ENCODE measurements at regions not wholly inside any gene's neighbourhood (a gene's known extent, or its start where the extent isn't known, plus 50 kb on each side); places are given as distances from the start of the nearest gene placed in this dataset.

GRCh38 chr4:27242217-27242616, 381.6 kb downstream of the STIM2 start:
- Histone ChIP-seq H3K27ac (no peak overlapping the region), H3K36me3 (no peaks in the 10 kb centered on the region), H3K4me1 (no peaks in the 10 kb centered on the region), H3K4me3 (no peak overlapping the region), H3K27me3 (no peaks in the 10 kb centered on the region), H3K9me3 (no peaks in the 10 kb centered on the region)
- DNase-seq (ENCODE audit: low spot score in 2 of 2), result no peak
- TF ChIP-seq CTCF (IDR thresholded peaks at IDR 0.05), result no peak
- TF ChIP-seq POLR2A (IDR thresholded peaks at IDR 0.05), result no peak
- no peak for TF ChIP-seq EP300 (IDR thresholded peaks at IDR 0.05)

DNA sequence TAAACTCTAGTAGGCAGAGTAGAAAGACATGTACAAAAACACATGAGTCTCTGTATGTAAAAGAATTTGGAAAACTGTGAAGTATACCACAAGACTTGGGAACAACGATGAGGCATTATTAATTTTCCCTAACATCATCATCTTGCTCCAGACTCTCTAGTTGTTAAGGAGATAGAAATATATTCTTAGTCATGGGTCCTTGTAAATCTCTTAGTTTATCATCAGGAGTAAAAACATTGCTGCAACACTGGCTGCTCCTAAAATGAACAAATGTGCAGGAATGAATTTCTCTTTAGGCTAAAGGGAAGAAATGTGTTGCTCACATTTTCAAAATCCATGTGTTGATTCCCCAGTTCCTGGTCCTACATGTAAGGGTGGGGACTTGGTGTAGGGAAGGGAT, 384.6 kb downstream of the STIM2 start:
- H3K36me3 ChIP-seq, result no peaks in the 10 kb centered on the region
- DNase-seq (ENCODE audit: low spot score in 2 of 2), result no peak
- TF ChIP-seq EP300 (IDR thresholded peaks at IDR 0.05) (no peak), POLR2A (IDR thresholded peaks at IDR 0.05) (no peak), CTCF (IDR thresholded peaks at IDR 0.05) (no peak)
- 75 to 77% methylated on average over 1 of the region's 1 CpG for WGBS, 2 donors
- no peaks in the 10 kb centered on the region for H3K9me3 ChIP-seq
- H3K27ac ChIP-seq, result no peak overlapping the region
- H3K4me1 ChIP-seq, result no peaks in the 10 kb centered on the region
- no peak overlapping the region for H3K4me3 ChIP-seq
- H3K27me3 ChIP-seq, result no peaks in the 10 kb centered on the region

GRCh38 chr4:27248829-27249228, 388.2 kb downstream of the STIM2 start:
- H3K27me3 ChIP-seq, result no peaks in the 10 kb centered on the region
- TF ChIP-seq EP300 (IDR thresholded peaks at IDR 0.05) (no peak), CTCF (IDR thresholded peaks at IDR 0.05) (no peak), POLR2A (IDR thresholded peaks at IDR 0.05) (no peak)
- H3K4me1 ChIP-seq, result peaks cover 0 to 6% (median 0%) of the 10 kb centered on the region in 4 donors
- no peaks in the 10 kb centered on the region for H3K36me3 ChIP-seq
- H3K27ac ChIP-seq, result no peak overlapping the region
- no peak overlapping the region for H3K4me3 ChIP-seq
- DNase-seq (ENCODE audit: low spot score in 2 of 2), result no peak
- H3K9me3 ChIP-seq, result no peaks in the 10 kb centered on the region
- WGBS, 2 donors, result 52 to 56% methylated on average over 2 of the region's 2 CpGs

GRCh38 chr4:27251771-27252170, 391.1 kb downstream of the STIM2 start:
- 12 to 16% methylated on average over 2 of the region's 2 CpGs for WGBS, 2 donors
- H3K9me3 ChIP-seq, result no peaks in the 10 kb centered on the region
- no peaks in the 10 kb centered on the region for H3K36me3 ChIP-seq
- H3K4me3 ChIP-seq, result no peak overlapping the region
- H3K27me3 ChIP-seq, result no peaks in the 10 kb centered on the region
- DNase-seq (ENCODE audit: low spot score in 2 of 2), result no peak
- no peak overlapping the region for H3K27ac ChIP-seq
- H3K4me1 ChIP-seq, result peaks cover 0 to 6% (median 0%) of the 10 kb centered on the region in 4 donors
- no peak for TF ChIP-seq POLR2A (IDR thresholded peaks at IDR 0.05)
- no peak for TF ChIP-seq EP300 (IDR thresholded peaks at IDR 0.05)
- TF ChIP-seq CTCF (IDR thresholded peaks at IDR 0.05), result no peak

GRCh38 chr4:27267339-27267969, 406.8 kb downstream of the STIM2 start:
- Histone ChIP-seq H3K36me3 (no peaks in the 10 kb centered on the region), H3K27me3 (no peaks in the 10 kb centered on the region), H3K4me3 (no peak overlapping the region), H3K9me3 (no peaks in the 10 kb centered on the region), H3K27ac (no peak overlapping the region), H3K4me1 (peaks cover 0 to 8% (median 0%) of the 10 kb centered on the region in 4 donors)
- WGBS, 2 donors, result 31 to 38% methylated on average over 7 of the region's 7 CpGs
- no peak for DNase-seq (ENCODE audit: low spot score in 2 of 2)
- TF ChIP-seq POLR2A (IDR thresholded peaks at IDR 0.05), result no peak
- TF ChIP-seq EP300 (IDR thresholded peaks at IDR 0.05), result no peak

GRCh38 chr4:27267970-27268355, 407.3 kb downstream of the STIM2 start:
- Histone ChIP-seq H3K9me3 (no peaks in the 10 kb centered on the region), H3K4me3 (no peak overlapping the region), H3K36me3 (no peaks in the 10 kb centered on the region), H3K4me1 (peaks cover 0 to 8% (median 0%) of the 10 kb centered on the region in 4 donors), H3K27ac (no peak overlapping the region), H3K27me3 (no peaks in the 10 kb centered on the region)
- TF ChIP-seq CTCF (IDR thresholded peaks at IDR 0.05) (no peak), POLR2A (IDR thresholded peaks at IDR 0.05) (no peak), EP300 (IDR thresholded peaks at IDR 0.05) (no peak)
- DNase-seq (ENCODE audit: low spot score in 2 of 2), result no peak
- WGBS, 2 donors, result 48 to 65% methylated on average over 4 of the region's 4 CpGs

Measured in tibial nerve (tissue), 4 donors.